GM18511 (cell line): ENCODE measurements at regions not wholly inside any gene's neighbourhood (a gene's known extent, or its start where the extent isn't known, plus 50 kb on each side); places are given as distances from the start of the nearest gene placed in this dataset.

Experiments
- ATAC-seq: cut with Tn5 transposase; IDR thresholded peaks from one replicate; pipeline ENCODE4 v1.9.1; 2021; ENCODE audit warnings: mild to moderate bottlenecking, moderate library complexity; ENCODE audit not compliant: unreplicated experiment

GRCh38 chr2:103462101-103462500 is 700.3 kb downstream of the TMEM182 start:
- no peak for ATAC-seq

DNA sequence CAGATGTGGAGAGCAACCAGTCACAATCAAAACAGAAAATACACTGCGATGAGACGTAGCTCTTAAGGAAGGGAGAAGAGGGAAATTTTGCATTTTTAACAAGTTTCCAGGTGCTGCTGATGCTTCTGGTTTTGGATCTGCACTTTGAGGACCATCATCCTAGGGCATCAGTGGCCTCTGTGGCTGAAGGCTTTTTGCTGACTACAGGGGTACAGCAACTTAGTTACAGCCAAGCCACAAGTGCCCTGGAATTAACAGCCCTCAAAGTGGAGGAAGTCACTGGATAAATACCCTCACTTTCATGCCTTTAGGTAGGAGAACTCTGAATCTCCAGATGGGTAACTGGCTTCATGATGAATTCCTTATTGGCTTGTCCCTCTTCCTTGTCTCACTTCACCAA is 700.9 kb downstream of the TMEM182 start:
- ATAC-seq, result no peak

GRCh38 chr2:103464831-103465230 is 703.0 kb downstream of the TMEM182 start:
- no peak for ATAC-seq

GRCh38 chr2:103469800-103470199 is 708.0 kb downstream of the TMEM182 start:
- ATAC-seq, result no peak

DNA sequence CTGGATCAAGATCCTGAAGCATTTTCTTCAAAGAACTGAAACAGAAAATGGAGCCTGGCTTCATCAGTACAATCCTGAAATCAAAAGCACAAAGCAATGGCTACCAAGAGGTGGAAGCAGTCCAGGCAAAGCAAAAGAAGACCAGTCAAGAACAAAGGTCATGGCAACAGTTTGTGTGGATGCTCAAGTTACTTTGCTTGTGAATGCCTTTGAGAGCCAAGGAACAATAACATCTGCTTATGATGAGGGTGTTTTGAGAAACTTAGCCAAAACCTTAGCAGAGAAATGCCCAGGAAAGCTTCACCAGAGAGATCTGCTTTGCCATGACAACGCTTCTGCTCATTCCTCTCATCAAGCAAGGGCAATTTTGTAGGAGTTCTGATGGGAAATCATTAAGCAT is 723.1 kb downstream of the TMEM182 start:
- ATAC-seq, result no peak

DNA sequence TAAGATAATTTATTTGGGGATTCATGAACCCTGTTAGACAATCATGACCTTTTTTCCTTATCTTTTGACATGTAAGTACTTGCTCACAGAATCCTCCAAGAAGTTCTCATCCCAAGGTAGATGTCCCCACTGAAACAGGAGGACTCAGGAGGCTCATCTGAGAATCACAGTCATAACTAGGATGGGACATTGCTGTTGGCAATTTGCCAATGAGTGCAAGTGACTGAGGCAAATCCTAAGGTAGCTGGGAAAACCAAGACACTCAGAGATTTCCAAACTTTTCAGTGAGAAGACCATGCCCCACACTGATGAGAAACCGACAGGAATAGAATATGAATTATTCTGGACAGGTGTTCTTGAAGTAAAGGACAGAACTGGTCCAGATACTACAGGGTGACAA is 735.0 kb downstream of the TMEM182 start:
- ATAC-seq, result no peak

GRCh38 chr2:103506812-103507211 is 745.0 kb downstream of the TMEM182 start:
- no peak for ATAC-seq

DNA sequence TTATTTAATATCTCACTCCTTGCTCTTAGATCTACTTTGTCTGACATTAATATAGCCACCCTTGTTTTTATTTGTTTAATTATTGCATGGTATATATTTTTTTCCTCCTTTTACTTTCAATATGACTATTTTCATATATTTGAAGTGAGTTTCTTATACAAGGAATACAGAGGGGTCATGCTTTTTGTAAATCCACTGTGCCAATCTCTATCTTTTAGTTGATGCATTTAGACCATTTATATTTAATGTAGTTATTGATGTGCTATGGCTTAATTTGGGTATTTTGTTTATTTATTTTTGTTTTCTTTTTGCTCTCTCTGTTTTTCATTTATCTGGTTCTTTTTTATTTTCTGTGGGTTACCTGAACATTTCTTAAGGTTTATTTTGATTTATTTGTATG is 750.6 kb downstream of the TMEM182 start:
- no peak for ATAC-seq

- no peak for ATAC-seq
Measured at GRCh38 chr2:103520547-103520946, 758.7 kb downstream of the TMEM182 start.

DNA sequence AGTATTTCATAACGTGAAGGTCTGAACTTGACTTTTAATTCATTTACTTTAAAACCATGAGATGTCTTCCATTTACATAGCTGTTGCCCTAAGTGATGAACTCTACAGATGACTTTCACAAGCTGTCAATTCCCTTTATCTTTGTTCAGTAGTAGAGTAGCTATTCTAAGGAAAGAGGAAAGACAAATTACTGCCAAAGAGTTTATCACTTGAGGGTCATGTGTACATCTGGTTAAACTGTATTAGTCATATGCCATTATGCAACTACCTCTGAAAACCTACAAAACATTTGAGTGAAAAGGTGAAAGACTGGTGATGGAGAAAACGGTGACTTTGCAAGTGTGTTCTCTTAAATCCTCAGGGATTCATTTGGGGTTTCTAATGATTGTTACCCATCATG is 763.9 kb downstream of the TMEM182 start:
- no peak for ATAC-seq

GRCh38 chr2:103526757-103527156 is 764.9 kb downstream of the TMEM182 start:
- ATAC-seq, result no peak

DNA sequence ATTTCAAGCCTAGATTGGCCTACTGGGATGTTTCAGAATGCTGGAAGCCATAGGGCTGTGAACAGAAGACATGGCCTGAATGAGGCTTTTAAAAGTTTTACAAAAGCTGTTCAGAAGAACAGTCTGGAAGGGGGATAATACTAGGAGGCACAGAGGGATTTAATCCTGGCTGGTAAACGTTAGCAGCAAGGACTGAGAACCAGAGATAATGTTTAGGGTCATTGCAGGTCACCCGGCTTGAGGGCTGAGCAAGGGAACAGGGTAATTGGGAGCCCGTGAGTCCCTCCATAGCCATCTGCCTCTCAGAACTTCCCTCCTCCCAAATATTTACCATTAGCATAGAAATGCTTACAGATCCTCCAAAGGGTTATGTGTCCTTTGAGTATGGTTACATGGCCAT is 765.4 kb downstream of the TMEM182 start:
- no peak for ATAC-seq

GRCh38 chr2:103529798-103530502 is 768.1 kb downstream of the TMEM182 start:
- ATAC-seq, result no peak

DNA sequence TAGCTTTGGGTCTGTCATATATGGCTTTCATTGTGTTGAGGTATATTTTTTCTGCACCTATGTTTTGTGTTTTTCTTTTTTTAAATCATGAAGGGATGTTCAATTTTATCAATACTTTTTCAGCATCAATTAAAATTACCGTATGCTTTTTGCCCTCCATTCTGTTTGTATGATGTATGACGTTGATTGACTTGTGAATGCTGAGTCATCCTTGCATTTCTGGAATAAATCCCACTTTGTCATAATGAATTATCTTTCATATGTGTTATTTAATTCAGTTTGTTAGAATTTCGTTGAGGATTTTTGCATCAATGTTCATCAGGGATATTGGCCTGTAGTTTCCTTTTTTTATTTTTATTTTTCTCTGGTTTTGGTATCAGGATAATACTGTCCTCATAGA is 790.9 kb downstream of the TMEM182 start:
- no peak for ATAC-seq

DNA sequence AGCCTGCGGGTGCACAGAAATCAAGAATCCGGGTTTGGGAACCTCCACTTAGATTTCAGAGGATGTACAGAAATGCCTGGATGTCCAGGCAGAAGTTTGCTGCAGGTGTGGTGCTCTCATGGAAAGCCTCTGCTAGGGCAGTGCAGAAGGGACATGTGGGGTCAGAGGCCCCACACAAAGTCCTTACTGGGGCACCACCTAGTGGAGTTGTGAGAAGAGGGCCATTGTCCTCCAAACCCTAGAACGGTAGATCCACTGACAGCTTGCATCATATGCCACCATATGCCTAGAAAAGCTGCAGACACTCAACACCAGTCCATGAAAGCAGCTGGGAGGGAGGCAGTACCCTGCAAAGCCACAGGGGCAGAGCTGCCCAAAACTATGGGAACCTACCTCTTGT is 833.0 kb downstream of the TMEM182 start:
- ATAC-seq, result no peak

- no peak for ATAC-seq
Measured at GRCh38 chr2:103605071-103605780, 843.4 kb downstream of the TMEM182 start.

DNA sequence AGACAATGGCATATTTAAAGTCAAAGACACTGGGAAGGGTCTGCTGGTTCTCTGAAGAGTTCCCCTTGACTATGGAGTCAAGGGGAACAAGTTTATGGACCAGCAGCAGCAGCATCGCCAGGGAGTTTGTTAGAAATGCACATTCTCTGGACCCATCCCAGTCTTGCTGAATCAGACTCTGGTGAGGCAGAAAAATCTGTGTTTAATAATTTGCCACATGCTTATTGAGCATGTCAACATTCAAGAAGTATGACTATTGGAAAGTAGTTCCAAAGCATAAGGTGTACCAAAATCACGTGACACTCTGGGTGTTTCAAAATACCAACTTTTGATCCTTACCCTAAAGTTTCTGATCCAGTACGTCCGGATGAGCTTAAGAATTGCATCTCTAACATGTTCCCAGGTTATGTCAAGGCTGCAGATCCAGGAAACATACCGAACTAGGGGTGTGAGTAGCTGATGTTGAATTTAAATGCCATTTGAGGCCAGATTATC is 853.8 kb downstream of the TMEM182 start:
- no peak for ATAC-seq

DNA sequence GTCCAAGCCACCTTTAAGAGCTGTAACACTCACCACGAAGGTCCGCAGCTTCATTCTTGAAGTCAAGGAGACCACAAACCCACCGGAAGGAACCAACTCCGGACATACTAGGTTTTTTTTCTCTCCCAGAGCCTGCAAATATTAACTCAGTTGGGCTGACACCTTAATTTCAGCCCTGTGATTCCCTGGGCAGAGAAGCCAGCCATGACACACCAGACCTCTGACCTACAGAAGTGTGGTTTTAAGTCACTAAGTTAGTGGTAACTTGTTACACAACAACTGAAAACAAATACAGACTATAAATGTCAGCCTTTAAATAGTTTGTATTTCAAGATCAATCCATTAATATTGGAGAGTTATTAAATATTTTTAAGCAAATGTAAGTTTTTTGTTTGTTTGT is 855.1 kb downstream of the TMEM182 start:
- ATAC-seq, result no peak

DNA sequence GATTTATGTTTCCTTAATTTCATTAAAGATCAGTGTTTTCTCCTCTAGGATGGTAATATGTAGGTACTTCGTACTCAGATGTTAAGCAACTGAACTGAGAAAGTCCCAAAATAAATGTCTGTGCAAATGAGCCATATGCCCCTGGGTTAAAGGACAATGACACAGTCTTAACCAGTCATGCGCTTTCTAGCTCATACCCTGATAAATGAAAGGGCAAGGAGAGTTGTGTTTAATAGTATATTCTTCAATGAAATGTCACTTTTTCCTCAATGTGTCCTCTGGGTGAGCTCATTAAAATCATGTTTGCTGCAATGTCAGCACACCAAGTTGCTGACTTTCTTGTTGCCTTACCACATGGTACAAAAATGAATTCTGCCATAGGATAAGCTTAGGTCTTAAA is 856.3 kb downstream of the TMEM182 start:
- no peak for ATAC-seq

- ATAC-seq, result no peak
Measured at GRCh38 chr2:103627301-103627700, 865.5 kb downstream of the TMEM182 start.

- no peak for ATAC-seq
Measured at GRCh38 chr2:103638978-103639377, 877.1 kb downstream of the TMEM182 start.

- ATAC-seq, result no peak
Measured at GRCh38 chr2:103656558-103656957, 894.7 kb downstream of the TMEM182 start.
